Brain pericyte (primary cell): ENCODE measurements at regions not wholly inside any gene's neighbourhood (a gene's known extent, or its start where the extent isn't known, plus 50 kb on each side); places are given as distances from the start of the nearest gene placed in this dataset.
"Not testable (repeated sequence)": the region's sequence is repeated elsewhere in the genome, so short reads cannot be mapped to it uniquely, and the experiment has no call there.

ENCODE experiments used
- DNase-seq: peaks from one replicate; pipeline ENCODE4 v3.0.0-alpha.2; 2012; ENCODE audit warnings: low read depth, low spot score

- no peak for DNase-seq
These were observed 196.5 kb upstream of the IRX5 start for GRCh38 chr16:54734156-54734555.

- not testable (repeated sequence) for DNase-seq
These were observed 203.0 kb upstream of the IRX5 start for GRCh38 chr16:54727696-54728095.

GRCh38 chr16:54724346-54724925, 206.2 kb upstream of the IRX5 start:
- DNase-seq: no peak

- no peak for DNase-seq
These were observed 208.4 kb upstream of the IRX5 start for GRCh38 chr16:54722210-54722676.

- no peak for DNase-seq
These were observed 210.4 kb upstream of the IRX5 start for GRCh38 chr16:54720259-54720658.

- no peak for DNase-seq
These were observed 211.0 kb upstream of the IRX5 start for GRCh38 chr16:54719624-54720023.

- DNase-seq: no peak
These were observed 212.3 kb upstream of the IRX5 start for GRCh38 chr16:54718376-54718775.

- no peak for DNase-seq
These were observed 215.7 kb upstream of the IRX5 start for GRCh38 chr16:54715011-54715410.

- no peak for DNase-seq
These were observed 217.8 kb upstream of the IRX5 start for GRCh38 chr16:54712866-54713265.

GRCh38 chr16:54707813-54708212, 222.9 kb upstream of the IRX5 start:
- DNase-seq: no peak

GRCh38 chr16:54706406-54706805, 224.3 kb upstream of the IRX5 start:
- no peak for DNase-seq

- DNase-seq: no peak
These were observed 227.3 kb upstream of the IRX5 start for GRCh38 chr16:54703339-54703738.

- DNase-seq: no peak
These were observed 231.0 kb upstream of the IRX5 start for GRCh38 chr16:54699656-54700055.

GRCh38 chr16:54697677-54698076, 233.0 kb upstream of the IRX5 start:
- DNase-seq: no peak

- DNase-seq: no peak
These were observed 233.7 kb upstream of the IRX5 start for GRCh38 chr16:54696970-54697369.

- no peak for DNase-seq
These were observed 234.1 kb upstream of the IRX5 start for GRCh38 chr16:54696522-54696921.

GRCh38 chr16:54694651-54695050, 236.0 kb upstream of the IRX5 start:
- DNase-seq: no peak

- no peak for DNase-seq
These were observed 236.8 kb upstream of the IRX5 start for GRCh38 chr16:54693864-54694263.

GRCh38 chr16:54690710-54691109, 240.0 kb upstream of the IRX5 start:
- DNase-seq: no peak

GRCh38 chr16:54690306-54690705, 240.4 kb upstream of the IRX5 start:
- no peak for DNase-seq

- no peak for DNase-seq
These were observed 241.4 kb upstream of the IRX5 start for GRCh38 chr16:54689072-54689865.

- no peak for DNase-seq
These were observed 242.3 kb upstream of the IRX5 start for GRCh38 chr16:54688339-54688738.
